Mucosa of descending colon (tissue), 3 donors: ENCODE measurements at regions not wholly inside any gene's neighbourhood (a gene's known extent, or its start where the extent isn't known, plus 50 kb on each side); places are given as distances from the start of the nearest gene placed in this dataset.

Source experiments
- ATAC-seq: fragments of 200-7000 bp; cut with Tn5 transposase; one replicate; pipeline ENCODE4 v1.9.1; 2020; ENCODE audit warnings: mild to moderate bottlenecking, moderate library complexity
- DNase-seq, 3 donors: peaks; one replicate each; pipeline ENCODE4 v3.0.0-alpha.2; 2020
- H3K36me3 ChIP-seq: fragments of 200-600 bp; one replicate; pipeline ENCODE4 v1.8.0; 2021; ENCODE audit warnings: low read depth, mild to moderate bottlenecking
- H3K4me1 ChIP-seq: fragments of 200-600 bp; one replicate; pipeline ENCODE4 v1.8.0; 2021; ENCODE audit warnings: low read depth, mild to moderate bottlenecking
- H3K4me3 ChIP-seq: fragments of 200-600 bp; one replicate; pipeline ENCODE4 v1.8.0; 2021; ENCODE audit warnings: mild to moderate bottlenecking
- H3K9me3 ChIP-seq: fragments of 200-600 bp; one replicate; pipeline ENCODE4 v1.8.0; 2021; ENCODE audit warnings: mild to moderate bottlenecking
- intact Hi-C, 2 donors: fragments of 100-400 bp; cut with DNase I in 1 of 2; cut with micrococcal nuclease in 1 of 2; formaldehyde crosslinking; loops; one replicate each; pipeline versions ENCODE4 v1.11.0 to v1.11.1; 2022; cut with DNase I, micrococcal nuclease
- TF ChIP-seq, protein P1 (sequence below): fragments of 200-600 bp; IDR thresholded peaks from one replicate; pipeline ENCODE4 v1.8.0; 2022; ENCODE audit warnings: antibody characterized with exemption, mild to moderate bottlenecking
- donor health status: DM: no; HTN: no; CAD: no; lungs with moderate emphysema.
- donor health status: DM: no; HTN: no; CAD: no.
- donor health status: DM: no; HTN: yes; CAD: no.

DNA sequence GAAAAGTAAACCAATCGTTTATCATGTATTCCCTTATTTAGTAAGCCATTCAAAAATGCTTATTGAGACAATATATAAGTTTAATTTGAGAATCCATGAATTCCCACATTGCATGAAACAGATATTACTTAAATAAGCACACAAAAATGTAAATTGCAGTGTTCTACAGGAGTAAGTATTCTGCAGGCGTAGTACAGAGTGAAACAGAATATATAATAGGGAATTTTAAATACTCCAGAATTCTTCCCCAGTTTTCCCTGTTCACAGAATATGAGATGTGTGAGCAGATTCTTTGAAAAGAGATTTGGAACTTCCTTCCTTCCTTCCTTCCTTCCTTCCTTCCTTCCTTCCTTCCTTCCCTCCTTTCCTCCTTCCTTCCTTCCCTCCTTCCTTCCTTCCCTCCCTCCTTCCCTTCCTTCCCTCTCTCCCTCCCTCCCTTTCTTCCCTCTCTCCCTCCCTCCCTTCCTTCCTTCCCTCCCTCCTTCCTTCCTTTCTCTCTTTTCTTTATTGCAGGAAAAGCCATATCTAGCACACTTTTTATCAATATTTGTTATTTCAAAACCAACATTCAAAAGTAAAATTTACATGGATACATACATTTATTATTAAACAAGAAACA, 977.7 kb upstream of the LRRTM1 start:
- TF ChIP-seq, protein P1, sequence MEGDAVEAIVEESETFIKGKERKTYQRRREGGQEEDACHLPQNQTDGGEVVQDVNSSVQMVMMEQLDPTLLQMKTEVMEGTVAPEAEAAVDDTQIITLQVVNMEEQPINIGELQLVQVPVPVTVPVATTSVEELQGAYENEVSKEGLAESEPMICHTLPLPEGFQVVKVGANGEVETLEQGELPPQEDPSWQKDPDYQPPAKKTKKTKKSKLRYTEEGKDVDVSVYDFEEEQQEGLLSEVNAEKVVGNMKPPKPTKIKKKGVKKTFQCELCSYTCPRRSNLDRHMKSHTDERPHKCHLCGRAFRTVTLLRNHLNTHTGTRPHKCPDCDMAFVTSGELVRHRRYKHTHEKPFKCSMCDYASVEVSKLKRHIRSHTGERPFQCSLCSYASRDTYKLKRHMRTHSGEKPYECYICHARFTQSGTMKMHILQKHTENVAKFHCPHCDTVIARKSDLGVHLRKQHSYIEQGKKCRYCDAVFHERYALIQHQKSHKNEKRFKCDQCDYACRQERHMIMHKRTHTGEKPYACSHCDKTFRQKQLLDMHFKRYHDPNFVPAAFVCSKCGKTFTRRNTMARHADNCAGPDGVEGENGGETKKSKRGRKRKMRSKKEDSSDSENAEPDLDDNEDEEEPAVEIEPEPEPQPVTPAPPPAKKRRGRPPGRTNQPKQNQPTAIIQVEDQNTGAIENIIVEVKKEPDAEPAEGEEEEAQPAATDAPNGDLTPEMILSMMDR = no peak
- Histone ChIP-seq H3K9me3 (no peaks in the 10 kb centered on the region), H3K4me3 (no peak overlapping the region), H3K36me3 (no peaks in the 10 kb centered on the region), H3K4me1 (no peaks in the 10 kb centered on the region)
- no peak for DNase-seq
- no peak for ATAC-seq
- intact Hi-C loops = no loop called here

DNA sequence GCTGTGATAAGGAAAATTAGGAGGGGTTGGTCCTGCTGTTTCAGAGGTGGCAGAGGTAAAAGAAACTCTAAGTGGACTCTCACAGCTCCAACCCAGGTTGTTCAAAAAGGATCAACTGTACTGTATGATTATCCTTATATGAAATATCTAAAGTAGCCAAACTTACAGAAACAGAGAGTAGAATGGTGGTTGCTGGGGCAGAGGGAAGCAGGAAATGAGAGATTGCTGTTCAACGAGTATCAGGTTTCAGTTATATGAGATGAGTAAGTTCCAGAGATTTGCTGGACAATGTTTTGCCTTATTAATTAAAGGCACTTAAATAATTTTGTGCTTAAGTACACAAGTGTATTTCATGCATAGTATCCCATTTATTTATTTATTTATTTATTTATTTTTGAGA, 972.0 kb upstream of the LRRTM1 start:
- no peak overlapping the region for H3K4me3 ChIP-seq
- H3K36me3 ChIP-seq = no peaks in the 10 kb centered on the region
- peaks cover 12% of the 10 kb centered on the region for H3K9me3 ChIP-seq
- ATAC-seq (no peak), DNase-seq (no peak)
- no peaks in the 10 kb centered on the region for H3K4me1 ChIP-seq
- intact Hi-C loops = no loop called here
- TF ChIP-seq, protein P1 = no peak

DNA sequence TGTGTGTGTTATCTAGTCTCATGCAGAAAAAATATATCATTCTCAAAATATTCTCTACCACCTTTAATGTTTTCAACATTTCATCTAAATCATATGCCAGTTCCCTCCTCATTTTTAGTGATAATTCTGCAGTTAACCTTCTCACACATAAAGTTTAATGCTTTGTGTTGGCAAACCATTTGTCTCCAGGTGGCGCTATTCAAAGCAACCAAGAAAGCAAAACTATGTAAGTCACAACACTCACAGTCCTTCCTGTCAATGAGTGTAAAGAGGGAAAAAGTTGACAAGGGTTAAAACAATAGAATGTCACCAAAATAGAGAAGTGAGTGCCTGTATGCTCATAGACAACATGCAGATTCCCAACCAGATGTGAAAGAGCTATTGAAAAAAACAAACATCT, 961.6 kb upstream of the LRRTM1 start:
- Histone ChIP-seq H3K4me3 (no peak overlapping the region), H3K36me3 (no peaks in the 10 kb centered on the region), H3K9me3 (peaks cover 6% of the 10 kb centered on the region), H3K4me1 (no peaks in the 10 kb centered on the region)
- no peak for DNase-seq
- TF ChIP-seq, protein P1 = no peak
- intact Hi-C loops = no loop called here
- no peak for ATAC-seq

DNA sequence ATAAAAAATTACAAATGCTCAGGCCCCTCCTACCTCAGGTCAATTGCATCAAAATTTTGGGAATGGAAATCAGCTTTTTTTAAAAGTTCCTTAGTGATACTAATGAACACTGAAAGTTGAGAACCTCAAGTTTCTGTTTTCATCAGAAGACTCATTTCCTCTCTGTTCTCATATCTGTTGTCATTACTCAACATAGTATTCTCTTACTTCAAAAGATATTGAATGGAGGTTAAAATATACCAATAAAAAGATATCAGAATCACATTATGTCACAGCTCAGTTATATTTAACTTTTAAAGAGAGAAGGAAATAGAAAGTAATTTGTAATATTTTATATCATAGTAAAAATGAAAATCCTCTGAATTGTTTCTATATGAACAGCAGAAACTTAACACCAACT, 959.4 kb upstream of the LRRTM1 start:
- TF ChIP-seq, protein P1 = no peak
- H3K9me3 ChIP-seq = peaks cover 3% of the 10 kb centered on the region
- intact Hi-C loops = no loop called here
- H3K4me3 ChIP-seq = no peak overlapping the region
- H3K36me3 ChIP-seq = no peaks in the 10 kb centered on the region
- DNase-seq (no peak), ATAC-seq (no peak)
- no peaks in the 10 kb centered on the region for H3K4me1 ChIP-seq

DNA sequence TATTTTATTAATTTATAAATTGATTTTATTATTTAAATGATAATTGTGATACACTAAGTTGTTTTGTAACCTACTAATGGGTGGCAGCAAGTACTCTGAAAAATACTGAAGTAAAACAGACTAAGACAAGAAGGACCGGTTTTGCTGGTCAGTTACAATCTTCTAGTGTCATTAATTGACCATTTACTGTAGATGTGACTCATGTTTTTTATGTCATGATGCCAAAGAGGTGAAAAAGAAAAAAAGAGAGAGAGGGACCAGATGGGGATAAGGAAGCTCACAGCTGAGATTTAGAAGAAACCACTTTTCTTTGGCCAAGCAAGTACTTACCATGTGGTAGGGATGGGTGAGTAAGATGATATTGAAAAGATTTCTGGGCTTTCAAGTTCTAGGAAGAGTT, 955.8 kb upstream of the LRRTM1 start:
- Histone ChIP-seq H3K9me3 (no peaks in the 10 kb centered on the region), H3K4me1 (no peaks in the 10 kb centered on the region), H3K4me3 (no peak overlapping the region), H3K36me3 (no peaks in the 10 kb centered on the region)
- TF ChIP-seq, protein P1 = no peak
- no peak for ATAC-seq
- intact Hi-C loops = no loop called here
- DNase-seq = no peak

DNA sequence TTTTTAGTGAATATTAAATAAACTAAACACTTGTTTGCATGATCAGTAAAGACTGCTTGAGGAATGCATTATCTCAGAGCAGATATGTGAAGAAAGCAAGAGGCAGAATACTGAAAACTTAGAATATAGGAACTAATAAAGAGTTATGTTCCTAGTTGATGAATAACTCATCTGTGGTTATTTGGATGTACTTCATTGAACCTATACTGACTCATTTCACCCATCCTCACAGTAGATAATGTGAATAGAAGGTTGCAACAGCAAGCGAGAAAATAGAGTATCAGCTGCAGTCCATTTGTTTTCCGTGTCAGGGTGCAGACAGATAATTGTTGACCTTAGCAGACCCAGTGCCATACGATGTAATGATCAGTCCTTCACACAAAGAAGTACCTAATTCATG, 945.7 kb upstream of the LRRTM1 start:
- intact Hi-C loops = no loop called here
- ATAC-seq (no peak), DNase-seq (no peak)
- Histone ChIP-seq H3K4me1 (no peaks in the 10 kb centered on the region), H3K4me3 (no peak overlapping the region), H3K36me3 (no peaks in the 10 kb centered on the region), H3K9me3 (peaks cover 3% of the 10 kb centered on the region)
- TF ChIP-seq, protein P1 = no peak
